Aorta (tissue), 5 donors: ENCODE measurements at regions not wholly inside any gene's neighbourhood (a gene's known extent, or its start where the extent isn't known, plus 50 kb on each side); places are given as distances from the start of the nearest gene placed in this dataset.

ENCODE experiments used
- ATAC-seq: fragments of 200-7000 bp; cut with Tn5 transposase; one replicate; pipeline ENCODE4 v1.9.1; 2022; ENCODE audit warnings: moderate library complexity; ENCODE audit not compliant: low FRiP score
- DNase-seq, 2 donors: peaks; one replicate each; pipeline ENCODE4 v3.0.0-alpha.2; 2020
- H3K27ac ChIP-seq, 2 donors: one replicate each; pipeline ENCODE4 v1.5.1; 2013; ENCODE audit warnings: low read length in 2 of 2, mild to moderate bottlenecking in 2 of 2, moderate library complexity in 2 of 2, control low read depth in 1 of 2, inconsistent platforms in 1 of 2, low read depth in 1 of 2
- H3K27me3 ChIP-seq, 2 donors: one replicate each; pipeline ENCODE4 v1.6.1; 2013; ENCODE audit warnings: control low read depth in 1 of 2, low read length in 1 of 2, mild to moderate bottlenecking in 1 of 2, moderate library complexity in 1 of 2; ENCODE audit not compliant: insufficient read depth in 2 of 2, control insufficient read depth in 1 of 2
- H3K36me3 ChIP-seq, 2 donors: one replicate each; pipeline ENCODE4 v1.6.1; 2013; ENCODE audit warnings: control low read depth in 1 of 2, low read length in 1 of 2, mild to moderate bottlenecking in 1 of 2; ENCODE audit not compliant: insufficient read depth in 2 of 2, control insufficient read depth in 1 of 2
- H3K4me1 ChIP-seq, 2 donors: one replicate each; pipeline ENCODE4 v1.6.1; 2013; ENCODE audit warnings: low read length in 2 of 2, control low read depth in 1 of 2, mild to moderate bottlenecking in 1 of 2, moderate library complexity in 1 of 2; ENCODE audit not compliant: insufficient read depth in 2 of 2, control insufficient read depth in 1 of 2
- H3K4me3 ChIP-seq, 2 donors: one replicate each; pipeline ENCODE4 v1.5.1; 2013; ENCODE audit warnings: low read length in 2 of 2, control low read depth in 1 of 2, mild to moderate bottlenecking in 1 of 2
- H3K9me3 ChIP-seq: one replicate; pipeline ENCODE4 v1.6.1; 2013; ENCODE audit warnings: mild to moderate bottlenecking, low read length; ENCODE audit not compliant: control insufficient read depth
- WGBS, 2 donors: extraction: QIAGEN DNeasy Blood & Tissue Kit; methylation state at CpG; one replicate each; pipeline ENCODE4 v1.1.7; 2013; 5-methylcytosine and 5-hydroxymethylcytosine counted together
- intact Hi-C, 2 donors: fragments of 100-400 bp; cut with DNase I; formaldehyde crosslinking; loops; one replicate each; pipeline versions ENCODE4 v1.14.2 to v1.15.0; 2022
- donor health status: healthy with polysubstance abuse.
- donor health status: Bipolar disorder and iron deficiency.
- donor health status: DM: no; HTN: no; CAD: no.
- donor health status: DM: no; HTN: no; CAD: no.
- donor health status: DM: yes; HTN: yes; CAD: no.

- DNase-seq (peak in 1 of 2 donors; percentile 42), ATAC-seq (no peak)
- intact Hi-C loops, result no loop called here
- Histone ChIP-seq H3K27me3 (no peaks in the 10 kb centered on the region), H3K9me3 (no peaks in the 10 kb centered on the region), H3K36me3 (no peaks in the 10 kb centered on the region), H3K4me1 (no peaks in the 10 kb centered on the region), H3K27ac (no peak overlapping the region), H3K4me3 (no peak overlapping the region)
- WGBS, 2 donors, result 65 to 66% methylated on average over 12 of the region's 12 CpGs
These were observed 516.2 kb downstream of the TBC1D22A start for GRCh38 chr22:47278655-47279054.

- DNase-seq (peak in 1 of 2 donors; percentile 67), ATAC-seq (no peak)
- H3K4me1 ChIP-seq, result no peaks in the 10 kb centered on the region
- H3K27ac ChIP-seq, result no peak overlapping the region
- H3K4me3 ChIP-seq, result no peak overlapping the region
- no peaks in the 10 kb centered on the region for H3K36me3 ChIP-seq
- WGBS, 2 donors, result 75 to 77% methylated on average over 9 of the region's 9 CpGs
- no peaks in the 10 kb centered on the region for H3K27me3 ChIP-seq
- intact Hi-C loops, result no loop called here
- H3K9me3 ChIP-seq, result no peaks in the 10 kb centered on the region
These were observed 515.1 kb downstream of the TBC1D22A start for GRCh38 chr22:47277531-47277930.

- H3K4me1 ChIP-seq, result no peaks in the 10 kb centered on the region
- DNase-seq (peak in 1 of 2 donors; percentile 75), ATAC-seq (peak; percentile 36)
- no peak overlapping the region for H3K4me3 ChIP-seq
- intact Hi-C loops, result no loop called here
- no peaks in the 10 kb centered on the region for H3K9me3 ChIP-seq
- no peak overlapping the region for H3K27ac ChIP-seq
- WGBS, 2 donors, result 85% methylated on average over 13 of the region's 13 CpGs
- H3K36me3 ChIP-seq, result no peaks in the 10 kb centered on the region
- no peaks in the 10 kb centered on the region for H3K27me3 ChIP-seq
These were observed 514.5 kb downstream of the TBC1D22A start for GRCh38 chr22:47276991-47277390.

DNA sequence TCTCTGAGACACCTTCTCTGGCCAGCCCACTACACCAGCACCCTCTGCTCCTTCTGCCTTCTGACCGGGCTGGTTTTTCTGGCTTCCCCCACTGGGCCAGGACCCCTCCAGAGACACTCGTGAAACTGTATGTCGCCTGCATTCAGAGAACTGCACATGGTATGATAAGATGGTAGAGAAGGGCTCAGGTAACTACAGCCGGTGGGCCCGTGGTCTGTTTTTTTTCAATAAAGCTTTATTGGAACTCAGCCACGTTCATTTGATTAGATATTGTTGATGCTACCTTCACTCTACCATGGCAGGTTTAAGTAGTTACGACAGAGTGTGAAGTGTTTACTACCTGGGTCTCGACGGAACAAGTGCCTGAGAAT, 514.0 kb downstream of the TBC1D22A start:
- 82 to 83% methylated on average over 9 of the region's 9 CpGs for WGBS, 2 donors
- DNase-seq, result peak in 1 of 2 donors; percentile 27
- ATAC-seq, result no peak
- H3K4me1 ChIP-seq, result no peaks in the 10 kb centered on the region
- no peak overlapping the region for H3K4me3 ChIP-seq
- no peaks in the 10 kb centered on the region for H3K9me3 ChIP-seq
- no peaks in the 10 kb centered on the region for H3K36me3 ChIP-seq
- no peak overlapping the region for H3K27ac ChIP-seq
- intact Hi-C loops, result no loop called here
- no peaks in the 10 kb centered on the region for H3K27me3 ChIP-seq

- peak in 1 of 2 donors; percentile 55 for DNase-seq
- H3K36me3 ChIP-seq, result no peaks in the 10 kb centered on the region
- no peaks in the 10 kb centered on the region for H3K4me1 ChIP-seq
- no peaks in the 10 kb centered on the region for H3K9me3 ChIP-seq
- no peaks in the 10 kb centered on the region for H3K27me3 ChIP-seq
- no peak overlapping the region for H3K27ac ChIP-seq
- H3K4me3 ChIP-seq, result no peak overlapping the region
- 27 to 30% methylated on average over 12 of the region's 12 CpGs for WGBS, 2 donors
- no peak for ATAC-seq
- intact Hi-C loops, result no loop called here
These were observed 513.4 kb downstream of the TBC1D22A start for GRCh38 chr22:47275605-47276449.

DNA sequence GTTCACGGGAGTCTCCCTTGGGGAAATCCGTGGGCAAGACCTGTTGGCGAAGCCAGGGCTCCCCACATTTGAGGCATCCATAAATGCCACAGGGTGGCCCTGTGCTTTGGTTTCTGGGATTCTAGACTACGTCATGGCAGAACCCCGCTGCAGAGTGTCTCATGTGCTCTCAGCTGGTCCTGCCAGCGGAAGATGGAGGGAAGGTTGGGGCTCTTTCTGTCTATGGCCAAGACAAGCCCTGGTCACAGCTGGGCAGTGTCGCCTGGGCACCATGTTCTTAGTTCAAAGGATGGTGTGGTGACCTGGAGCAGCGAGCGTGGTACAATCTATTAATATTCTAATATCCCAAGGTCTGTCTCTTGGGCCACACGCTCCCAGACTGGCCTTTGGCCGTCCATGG, 511.7 kb downstream of the TBC1D22A start:
- intact Hi-C loops, result no loop called here
- 89% methylated on average over 11 of the region's 11 CpGs for WGBS, 2 donors
- Histone ChIP-seq H3K27me3 (no peaks in the 10 kb centered on the region), H3K36me3 (no peaks in the 10 kb centered on the region), H3K4me3 (no peak overlapping the region), H3K27ac (no peak overlapping the region), H3K4me1 (no peaks in the 10 kb centered on the region), H3K9me3 (peaks cover 3% of the 10 kb centered on the region)
- ATAC-seq (no peak), DNase-seq (peak in 1 of 2 donors; percentile 51)

DNA sequence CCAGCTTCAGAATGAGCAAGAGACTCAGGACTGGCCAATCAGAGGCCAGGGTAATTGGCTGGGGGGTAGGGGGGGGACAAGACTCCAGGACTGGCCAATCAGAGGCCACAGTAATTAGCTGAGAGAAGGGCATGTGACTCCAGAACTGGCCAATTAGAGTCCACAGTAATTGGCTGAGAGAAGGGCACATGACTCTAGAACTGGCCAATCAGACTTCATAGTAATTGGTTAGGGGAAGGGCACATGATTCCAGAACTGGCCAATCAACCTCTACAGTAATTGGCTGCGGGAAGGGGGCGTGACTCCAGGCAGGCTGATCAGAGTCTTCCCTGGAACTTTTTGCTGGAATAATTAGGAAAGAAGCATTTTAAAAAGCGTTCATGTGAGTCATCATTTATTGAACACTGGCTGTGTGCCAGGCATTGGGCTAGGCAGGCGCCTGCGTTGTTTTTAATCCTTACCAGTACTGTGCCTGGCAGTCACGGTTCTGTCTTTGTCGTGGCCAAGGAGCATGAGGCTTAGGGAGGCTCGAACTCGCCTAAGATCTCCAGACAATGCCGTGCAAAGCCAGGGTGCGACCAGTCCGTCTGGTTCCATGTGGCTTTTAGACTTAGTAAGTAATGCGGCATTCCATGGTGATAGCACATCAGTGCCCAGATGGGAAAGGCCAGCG, 508.1 kb downstream of the TBC1D22A start:
- no peaks in the 10 kb centered on the region for H3K4me1 ChIP-seq
- ATAC-seq (no peak), DNase-seq (no peak)
- H3K36me3 ChIP-seq, result no peaks in the 10 kb centered on the region
- H3K27ac ChIP-seq, result no peak overlapping the region
- intact Hi-C loops, result no loop called here
- H3K27me3 ChIP-seq, result no peaks in the 10 kb centered on the region
- 91 to 93% methylated on average over 14 of the region's 14 CpGs for WGBS, 2 donors
- no peak overlapping the region for H3K4me3 ChIP-seq
- H3K9me3 ChIP-seq, result peaks cover 3% of the 10 kb centered on the region

GRCh38 chr22:47269516-47270088, 507.2 kb downstream of the TBC1D22A start:
- Histone ChIP-seq H3K4me3 (no peak overlapping the region), H3K36me3 (no peaks in the 10 kb centered on the region), H3K27me3 (no peaks in the 10 kb centered on the region), H3K9me3 (peaks cover 3% of the 10 kb centered on the region), H3K4me1 (no peaks in the 10 kb centered on the region), H3K27ac (no peak overlapping the region)
- DNase-seq (peak in 1 of 2 donors; percentile 47), ATAC-seq (no peak)
- intact Hi-C loops, result no loop called here
- 77 to 83% methylated on average over 6 of the region's 6 CpGs for WGBS, 2 donors
